ENCODE measurements at regions not wholly inside any gene's neighbourhood (a gene's known extent, or its start where the extent isn't known, plus 50 kb on each side); places are given as distances from the start of the nearest gene placed in this dataset.
"Not testable (repeated sequence)": the region's sequence is repeated elsewhere in the genome, so short reads cannot be mapped to it uniquely, and the experiment has no call there.

DNA sequence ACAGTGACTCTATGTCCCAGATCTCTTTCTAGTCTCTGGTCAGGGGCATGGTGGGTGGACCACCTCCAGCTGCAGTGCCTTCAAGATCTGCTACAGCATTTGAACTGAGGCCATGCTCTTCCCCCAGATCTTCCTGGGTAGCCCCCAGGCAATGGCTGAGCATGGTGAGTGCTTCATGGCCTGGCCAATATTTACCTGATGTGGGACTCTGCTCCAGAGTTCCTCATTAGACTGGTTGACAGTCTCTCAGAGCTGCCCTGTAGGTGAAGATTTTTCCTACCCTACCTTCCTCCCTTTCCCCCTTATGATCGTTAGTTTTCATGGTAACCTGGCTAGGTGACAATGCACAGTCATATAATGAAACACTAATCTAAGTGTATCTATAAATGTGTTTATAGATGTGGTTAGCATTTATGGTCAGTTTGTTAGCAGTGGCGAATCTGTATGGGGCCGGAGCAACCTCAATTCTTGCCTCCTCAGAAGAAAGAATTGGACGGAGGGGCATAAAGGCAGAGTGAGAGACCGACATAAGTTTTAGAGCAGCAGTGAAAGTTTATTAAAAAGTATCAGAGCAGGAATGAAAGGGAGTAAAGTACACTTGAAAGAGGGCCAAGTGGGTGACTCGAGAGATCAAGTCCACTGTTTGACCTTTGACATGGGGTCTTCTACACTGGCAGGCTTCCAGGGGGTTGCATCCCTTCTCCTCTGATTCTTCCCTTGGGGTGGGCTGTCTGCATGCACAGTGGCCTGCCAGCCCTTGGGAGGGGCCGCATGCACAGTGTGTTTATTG, 256.3 kb downstream of the CD83 start:
- DNase-seq: no peak

DNA sequence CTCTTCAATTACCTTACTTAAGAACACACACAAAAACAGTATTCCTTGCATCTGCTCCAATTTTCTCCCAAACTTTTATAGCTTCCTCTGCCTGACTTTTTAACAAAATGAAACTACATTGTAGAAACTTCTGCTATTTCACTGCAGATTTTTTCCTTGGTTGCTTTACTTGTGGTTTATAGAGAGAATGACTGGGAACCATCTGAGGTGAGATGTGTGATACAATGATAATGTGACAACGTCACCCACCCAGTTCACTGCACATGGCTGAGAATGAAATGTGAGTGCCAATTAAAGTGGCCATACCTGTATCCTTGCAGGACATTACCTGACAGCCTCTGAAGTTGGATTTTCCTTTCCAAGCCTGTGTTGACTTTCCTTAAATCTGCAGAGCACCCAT, 258.4 kb downstream of the CD83 start:
- no peak for DNase-seq

DNA sequence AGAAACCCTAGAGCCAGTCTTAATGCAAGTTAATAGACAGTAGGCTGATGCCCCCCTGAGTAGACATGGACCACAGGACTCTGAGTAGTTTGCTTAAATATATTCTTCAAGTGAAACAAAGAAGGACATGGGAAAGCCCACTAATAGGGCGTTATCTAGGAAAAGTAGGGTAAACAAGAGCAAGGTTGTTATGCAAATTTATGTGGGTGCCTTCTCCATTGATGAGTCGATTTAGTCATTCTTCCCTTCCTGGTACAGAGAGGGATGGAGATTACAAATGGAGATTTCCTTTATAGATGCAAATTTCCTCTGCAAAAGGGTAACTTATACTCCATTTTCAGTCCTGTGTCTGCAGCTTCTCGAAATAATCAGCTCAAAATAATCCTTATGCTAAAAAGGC, 262.0 kb downstream of the CD83 start:
- DNase-seq: no peak

DNA sequence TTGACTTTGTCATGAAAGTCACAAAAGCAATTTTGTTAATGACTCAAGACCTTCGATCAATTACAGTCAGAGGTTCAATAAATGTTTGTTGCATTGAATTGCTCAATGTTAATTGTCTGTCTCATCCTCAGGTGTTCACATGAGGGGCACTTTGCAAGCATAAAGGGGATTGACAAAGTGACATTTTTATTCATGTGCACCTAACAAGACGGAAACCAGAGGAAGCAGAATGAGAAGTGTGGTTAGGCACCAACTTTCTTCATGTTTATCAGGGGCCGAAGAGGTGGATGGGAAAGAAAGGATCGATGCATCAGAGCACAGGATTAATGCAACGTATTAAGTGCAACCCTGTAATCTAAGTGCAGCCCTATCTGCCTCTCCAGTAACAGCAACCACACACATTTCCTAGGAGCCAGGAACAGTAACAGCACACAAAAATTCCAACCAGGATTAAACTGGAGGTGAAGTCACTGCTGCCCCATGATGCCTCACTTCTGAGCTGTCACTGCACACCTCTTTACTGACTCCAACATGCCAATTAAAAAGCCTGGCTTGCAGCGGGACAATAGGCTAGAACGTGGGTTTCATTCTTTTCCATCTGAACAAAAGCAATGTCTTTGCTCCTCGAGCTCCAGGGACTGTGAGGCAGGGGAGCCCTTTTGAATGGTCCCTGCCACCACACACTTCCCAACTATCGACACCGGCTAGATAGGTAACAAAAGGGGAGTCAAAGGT, 262.7 kb downstream of the CD83 start:
- no peak for DNase-seq

DNA sequence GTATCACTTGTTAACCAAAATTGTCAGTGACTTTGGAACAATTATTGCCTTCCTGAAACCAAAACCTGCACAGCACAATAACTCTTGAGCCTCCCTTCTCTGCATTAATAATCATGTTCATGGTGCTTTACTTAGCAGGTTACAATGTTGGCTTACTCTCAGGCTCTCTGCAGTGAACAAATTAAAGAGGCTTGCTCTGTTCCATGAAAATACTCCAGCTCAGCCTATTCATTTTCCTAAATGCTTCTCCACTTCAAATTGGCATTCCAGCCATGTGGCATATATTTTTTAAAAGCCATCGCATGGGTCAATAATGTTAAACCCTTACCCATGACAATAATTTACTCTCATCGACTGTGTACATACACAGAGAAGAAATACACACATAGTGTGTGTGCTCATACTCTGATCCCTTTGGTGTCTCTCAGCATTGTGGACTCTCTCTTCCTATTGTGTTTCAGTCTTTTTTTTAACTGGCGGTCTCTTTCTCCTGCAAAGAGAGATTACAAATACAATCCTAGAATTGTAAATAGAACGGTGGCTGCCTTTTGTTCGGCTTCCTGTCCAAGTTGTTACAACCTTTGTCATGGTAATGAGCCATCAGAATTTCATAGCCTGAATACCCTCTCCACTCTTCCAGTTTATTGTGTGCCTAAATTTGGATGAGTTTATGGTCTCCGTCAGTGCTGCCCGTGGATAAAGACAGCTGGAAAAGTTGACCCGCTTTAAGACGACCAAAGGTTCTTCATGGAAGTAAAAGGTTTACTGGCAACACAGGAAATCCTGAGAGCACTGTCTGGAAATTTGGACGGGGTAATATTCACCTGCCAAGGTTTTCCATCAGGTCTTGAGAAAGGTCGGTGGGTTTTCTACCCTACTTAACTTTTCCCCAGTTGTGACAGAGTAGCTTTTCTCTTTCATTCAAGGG, 263.6 kb downstream of the CD83 start:
- DNase-seq: no peak

DNA sequence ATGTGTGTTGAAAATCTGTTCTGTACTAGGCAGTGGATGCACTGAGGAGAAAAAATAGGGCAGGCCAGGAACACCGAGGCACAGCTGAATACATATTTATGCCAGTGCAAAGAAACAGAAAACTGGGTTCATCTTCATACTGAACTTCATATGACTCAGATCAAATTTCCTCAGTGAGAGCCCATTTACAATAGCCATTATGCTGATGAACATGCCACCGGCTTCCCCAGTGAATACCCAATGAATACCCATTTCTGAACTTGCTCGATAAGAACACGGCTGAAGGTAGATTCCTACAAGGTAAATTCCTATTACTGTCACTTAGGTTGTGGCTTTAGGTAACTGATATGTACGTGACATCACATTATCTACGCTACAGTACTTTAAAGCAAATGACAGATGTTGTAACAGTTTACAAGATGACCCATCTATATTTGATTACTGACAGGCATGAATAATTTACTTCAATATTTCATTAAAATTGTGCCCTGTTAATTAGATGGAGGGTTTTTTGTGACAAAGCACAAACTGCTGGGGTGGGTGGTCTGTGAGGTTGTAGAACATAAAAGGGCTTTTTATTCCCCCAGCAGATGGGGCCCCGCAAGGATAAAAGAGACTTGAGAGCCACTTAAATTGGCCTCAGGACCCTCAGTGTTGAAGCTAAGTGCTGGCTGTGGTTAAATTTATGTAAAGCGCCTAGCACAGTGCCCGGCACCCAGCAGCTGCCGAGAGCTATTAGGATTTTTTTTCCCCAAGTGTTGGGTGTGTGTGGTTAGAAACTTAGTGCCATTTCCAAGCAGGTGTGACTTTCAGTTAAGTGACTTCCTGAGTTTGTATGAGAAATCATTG, 264.5 kb downstream of the CD83 start:
- no peak for DNase-seq

DNA sequence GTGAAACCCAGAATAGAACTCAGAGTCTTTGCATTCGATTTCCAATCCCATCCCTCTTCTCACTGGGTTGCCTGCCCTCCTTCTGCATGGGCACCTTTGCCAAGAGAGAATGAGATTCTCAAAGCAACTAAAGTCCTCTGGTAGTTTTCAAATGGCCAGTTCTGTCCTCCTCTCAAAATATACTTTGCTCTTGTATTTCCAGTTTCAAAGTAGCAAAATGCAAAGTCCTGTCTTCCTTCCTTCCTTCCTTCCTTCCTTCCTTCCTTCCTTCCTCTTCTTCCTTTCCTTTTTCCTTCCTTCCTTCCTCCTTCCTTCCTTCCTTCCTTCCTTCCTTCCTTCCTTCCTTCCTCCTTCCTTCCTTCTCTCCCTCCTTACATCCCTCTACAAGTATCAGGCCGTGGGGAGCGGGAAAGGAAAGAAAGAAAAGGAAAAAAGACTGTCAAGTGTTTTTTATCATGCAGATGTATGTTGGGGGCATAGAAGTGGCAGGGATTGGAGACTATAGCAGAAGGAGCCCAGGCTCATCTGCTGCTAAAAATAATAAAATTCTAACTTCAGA, 265.2 kb downstream of the CD83 start:
- DNase-seq: no peak

DNA sequence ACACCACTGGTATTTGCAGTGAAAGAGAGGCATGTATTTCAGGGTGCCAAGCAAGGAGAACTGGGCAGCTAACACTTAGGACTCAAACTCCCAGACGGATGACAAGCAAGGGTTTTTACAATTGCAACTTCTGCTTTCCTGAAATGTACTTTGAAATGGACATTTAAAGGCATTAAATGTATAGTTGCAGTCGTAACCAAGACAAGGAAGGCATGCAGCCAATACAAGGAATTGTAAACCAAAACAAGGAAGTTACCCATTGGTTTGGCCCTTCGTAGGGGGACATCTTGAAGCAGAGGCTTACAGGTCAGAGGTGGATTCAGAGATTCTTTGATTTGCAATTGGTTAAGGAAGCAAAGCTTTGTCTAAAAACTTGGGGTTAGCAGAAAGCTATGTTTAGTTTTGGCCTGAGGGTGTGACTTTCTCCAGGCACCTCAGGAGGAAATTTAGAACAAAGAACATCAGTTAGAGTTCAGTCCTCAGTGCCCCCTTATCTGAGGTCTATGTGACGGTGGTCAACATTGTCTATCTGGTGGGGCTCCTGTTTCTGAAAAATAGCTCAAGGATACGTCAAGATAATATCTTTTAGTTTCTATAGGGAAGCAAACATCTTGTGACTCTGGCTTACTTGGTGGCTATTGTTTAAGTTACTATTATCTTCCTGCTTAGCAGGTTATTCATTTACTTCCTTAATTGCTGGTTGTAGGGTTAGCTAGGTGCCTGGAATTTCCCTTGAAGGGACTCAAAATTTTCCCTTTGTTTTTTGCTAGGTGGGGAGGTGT, 266.0 kb downstream of the CD83 start:
- no peak for DNase-seq

DNA sequence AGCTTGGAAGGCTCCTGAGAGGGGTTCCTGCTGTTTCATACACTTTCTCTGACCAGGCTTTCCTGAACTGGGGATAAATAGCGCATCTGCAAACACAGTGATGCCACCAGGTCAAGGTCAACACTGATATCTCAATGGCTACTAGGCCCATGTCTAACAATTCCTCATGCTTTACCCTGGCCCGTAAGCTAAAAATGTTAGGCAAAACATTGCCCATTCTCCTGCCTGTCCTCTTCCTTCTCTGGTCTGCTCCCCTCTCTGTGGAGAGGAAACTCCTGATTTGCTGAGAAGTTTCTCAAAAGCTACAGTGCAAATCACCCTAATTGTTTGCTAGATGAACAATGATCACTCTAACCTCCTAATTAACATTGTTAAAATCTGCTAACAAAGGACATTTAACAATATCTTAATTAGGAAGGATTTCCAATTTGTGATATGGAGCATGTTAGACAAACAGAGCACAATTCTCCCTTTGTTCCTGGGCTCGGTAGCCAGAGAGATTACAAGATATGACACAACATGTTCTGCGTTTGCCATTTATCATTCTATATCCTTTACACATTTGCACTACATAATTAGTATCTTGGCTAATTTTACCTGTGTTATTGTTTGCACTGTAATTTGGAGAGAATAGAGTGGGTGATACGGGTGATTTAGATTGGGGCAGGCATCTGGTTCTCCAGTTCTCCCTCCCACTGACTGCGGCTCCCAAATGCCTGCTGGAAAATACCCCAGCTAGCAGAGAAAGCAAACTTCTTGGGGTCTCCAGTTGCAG, 266.8 kb downstream of the CD83 start:
- DNase-seq: no peak

DNA sequence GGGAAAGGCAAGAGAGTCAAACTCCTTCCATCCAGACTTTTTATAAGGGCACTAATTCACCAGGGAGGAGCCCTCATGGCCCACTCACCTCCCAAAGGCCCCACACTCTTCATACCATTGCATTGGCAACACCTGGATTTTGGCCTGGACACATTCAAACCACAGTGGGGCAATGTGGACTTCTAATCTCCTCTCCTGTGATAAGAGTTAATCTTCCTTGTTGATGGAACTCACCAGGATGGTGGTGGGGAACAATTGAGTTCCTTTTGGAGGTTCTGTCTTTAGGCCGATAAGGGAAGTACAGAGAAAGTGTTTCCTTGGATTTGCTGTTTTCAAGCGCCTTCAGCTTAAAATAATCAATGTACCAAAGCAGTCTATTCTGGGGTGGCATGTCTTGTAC, 268.7 kb downstream of the CD83 start:
- DNase-seq: no peak

DNA sequence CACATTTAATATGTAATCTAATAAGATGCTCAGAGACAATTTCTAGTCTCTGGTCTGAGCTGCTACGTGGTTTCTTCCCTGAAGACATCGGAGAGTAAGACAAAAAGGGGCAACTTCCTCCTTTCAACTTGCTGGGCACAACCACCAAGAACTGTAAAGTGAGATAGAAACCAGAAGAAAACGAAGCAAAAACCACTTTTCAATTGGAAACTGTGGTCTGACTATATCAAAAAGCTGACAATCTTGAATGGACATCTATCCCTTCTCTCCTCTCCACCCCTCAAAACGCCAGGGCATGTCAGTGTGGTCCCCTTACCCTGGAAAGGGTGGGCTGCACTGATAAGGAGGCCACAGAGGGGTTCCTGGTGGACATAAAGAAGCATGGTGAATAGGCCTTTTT, 269.1 kb downstream of the CD83 start:
- no peak for DNase-seq

DNA sequence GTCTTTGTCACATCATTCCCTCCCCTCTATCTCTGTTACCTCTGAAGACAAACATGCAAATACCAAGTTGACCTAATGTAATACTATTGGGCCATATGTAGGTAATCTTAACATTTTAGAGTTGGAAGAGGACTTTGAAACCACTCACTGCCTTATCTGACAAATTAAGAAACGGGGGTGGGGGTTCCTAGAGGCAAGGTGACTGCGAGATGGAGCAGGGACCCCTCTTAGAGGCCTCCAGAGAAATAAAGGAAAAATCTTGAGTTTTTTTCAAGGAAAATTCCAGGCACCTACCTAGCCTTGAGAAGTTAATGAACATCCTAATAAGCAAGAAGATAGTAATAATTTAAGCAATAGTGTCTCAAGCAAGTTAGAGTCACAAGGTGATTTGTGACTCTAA, 270.8 kb downstream of the CD83 start:
- DNase-seq: no peak

DNA sequence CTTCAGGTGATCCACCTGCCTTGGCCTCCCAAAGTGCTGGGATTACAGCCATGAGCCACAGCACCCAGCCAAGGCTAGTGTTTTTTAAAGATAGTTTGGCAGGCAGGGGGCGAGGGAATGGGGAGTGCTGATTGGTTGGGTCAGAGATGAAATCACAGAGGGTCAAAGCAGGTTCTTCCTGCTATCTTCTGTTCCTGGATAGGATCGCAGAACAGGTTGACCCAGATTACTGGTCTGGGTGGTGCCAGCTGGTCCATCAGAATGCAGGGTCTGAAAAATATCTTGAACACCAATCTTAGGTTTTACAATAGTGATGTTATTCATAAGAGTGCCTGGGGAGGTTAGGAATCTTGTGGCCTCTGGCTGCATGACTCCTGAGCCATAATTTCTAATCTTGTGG, 272.2 kb downstream of the CD83 start:
- not testable (repeated sequence) for DNase-seq

DNA sequence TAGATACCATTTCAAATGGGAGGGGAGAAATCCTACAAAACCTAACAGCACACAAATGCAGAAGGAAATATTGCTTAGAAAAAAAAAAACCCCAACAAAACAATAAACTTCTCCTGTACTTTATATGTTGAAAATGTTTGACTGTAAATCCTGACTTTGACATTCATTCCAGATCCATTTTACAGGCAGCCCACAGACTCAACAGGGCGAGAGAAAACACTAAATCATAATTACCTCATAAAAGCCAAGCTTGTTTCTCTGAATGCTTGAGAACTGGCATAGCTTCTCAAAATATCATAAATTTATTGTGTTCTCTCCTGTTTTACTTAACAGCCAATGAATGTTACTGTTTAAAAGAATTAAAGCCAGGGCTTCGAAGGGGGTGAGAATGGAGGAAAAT, 273.2 kb downstream of the CD83 start:
- no peak for DNase-seq

DNA sequence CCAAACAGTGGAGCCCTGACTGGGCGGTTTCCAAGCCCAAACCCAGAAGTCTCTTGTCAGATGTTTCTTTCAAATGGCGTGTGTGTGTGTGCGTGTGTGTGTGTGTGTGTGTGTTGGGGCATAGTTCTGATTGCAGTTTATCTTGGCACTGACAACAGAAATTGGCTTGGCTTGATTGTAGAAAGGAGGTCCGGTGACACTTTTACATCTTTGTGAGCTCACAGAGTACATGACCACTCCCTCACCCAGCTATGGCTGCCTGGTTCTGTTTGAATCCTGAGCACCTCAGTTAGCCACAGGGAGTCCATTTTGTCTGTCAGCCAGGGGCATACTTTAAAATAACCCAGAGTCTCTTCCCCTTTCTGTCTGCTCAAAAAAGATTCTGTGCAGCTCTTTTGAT, 276.3 kb downstream of the CD83 start:
- no peak for DNase-seq

DNA sequence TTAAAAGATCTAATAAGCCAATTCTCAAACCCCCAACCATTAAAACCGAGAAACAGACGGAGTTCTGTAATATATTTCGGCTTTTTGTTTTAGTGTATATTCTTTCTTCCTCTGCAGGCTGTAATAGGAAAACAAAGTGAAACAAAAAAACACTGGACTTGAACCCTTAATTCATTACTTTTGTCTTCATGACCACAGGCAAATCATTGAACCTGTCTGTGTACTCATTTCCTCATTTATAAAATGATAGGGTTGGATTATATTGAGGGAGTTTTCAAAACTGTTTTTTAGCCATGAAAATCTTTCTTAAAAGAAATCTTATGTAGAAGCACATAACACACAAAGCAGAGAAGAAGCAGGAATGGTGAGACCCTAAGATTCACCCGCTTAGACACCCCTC, 278.8 kb downstream of the CD83 start:
- DNase-seq: no peak

DNA sequence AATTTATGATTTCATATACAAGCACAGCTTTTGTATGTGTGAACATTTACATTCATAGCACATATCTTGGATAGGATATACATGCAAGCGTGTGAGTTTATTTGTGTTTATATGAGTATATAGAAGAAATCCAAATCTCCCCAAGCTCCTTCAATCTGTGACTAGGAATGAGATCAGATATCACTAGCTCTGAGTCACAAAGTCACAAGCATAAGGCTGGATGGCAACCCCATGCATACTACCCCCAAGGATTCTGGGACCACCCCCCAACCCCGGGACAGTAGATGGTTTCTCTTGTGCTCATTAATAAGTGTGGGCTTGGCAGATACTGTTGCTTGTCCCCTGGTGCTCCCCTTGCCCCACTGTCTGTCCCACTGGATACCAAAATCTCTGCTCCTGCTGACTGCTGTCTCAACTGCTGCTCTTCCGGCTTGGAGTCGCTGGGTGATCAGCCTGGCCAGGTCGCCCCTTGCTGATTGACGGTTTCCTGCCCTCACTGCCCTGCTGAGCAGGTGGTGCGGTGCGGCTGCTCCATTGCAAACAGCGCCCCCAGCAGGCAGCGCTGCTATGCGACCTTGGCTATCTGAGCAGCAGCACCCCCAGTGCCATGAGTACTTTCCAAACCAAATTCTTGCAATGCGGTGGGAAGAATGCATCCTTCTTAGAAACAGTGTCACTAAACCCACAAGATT, 279.4 kb downstream of the CD83 start:
- no peak for DNase-seq

DNA sequence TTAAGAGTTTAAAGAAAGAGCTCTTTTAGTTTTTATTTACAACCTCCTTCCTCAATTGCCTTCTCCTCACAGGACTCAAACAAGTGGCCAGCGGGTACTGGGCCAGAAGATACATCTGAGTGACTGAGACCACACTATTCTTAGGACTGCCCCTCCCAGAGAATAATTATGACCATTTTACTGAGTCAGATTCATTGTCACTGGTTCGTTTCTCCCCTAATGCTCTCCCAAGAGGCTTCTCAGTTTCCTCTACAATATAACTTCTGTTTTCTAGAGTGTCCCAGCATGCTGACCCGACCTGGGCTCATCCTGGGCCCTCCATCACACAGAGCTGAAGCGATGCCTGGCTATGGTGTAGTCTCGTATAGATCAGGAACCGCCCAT, 279.9 kb downstream of the CD83 start:
- DNase-seq: no peak

DNA sequence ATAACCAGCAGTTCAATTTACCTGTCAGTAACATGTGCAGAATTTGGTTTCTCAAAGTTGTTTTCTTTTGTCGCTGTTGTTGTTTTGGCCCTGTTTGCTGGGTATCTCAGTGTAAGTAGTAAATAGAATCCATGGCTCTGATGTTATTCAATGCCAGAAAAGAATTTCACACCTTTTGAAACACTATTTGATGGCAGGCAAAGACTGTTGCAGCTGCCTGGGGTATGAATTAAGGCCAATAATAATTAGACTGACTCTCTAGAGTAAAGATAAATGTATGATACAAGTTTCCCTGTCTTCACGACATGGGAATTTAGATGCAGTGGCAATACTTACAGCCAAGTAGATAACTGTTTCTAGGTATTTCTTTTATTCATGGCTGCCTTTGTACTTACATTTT, 281.4 kb downstream of the CD83 start:
- no peak for DNase-seq

DNA sequence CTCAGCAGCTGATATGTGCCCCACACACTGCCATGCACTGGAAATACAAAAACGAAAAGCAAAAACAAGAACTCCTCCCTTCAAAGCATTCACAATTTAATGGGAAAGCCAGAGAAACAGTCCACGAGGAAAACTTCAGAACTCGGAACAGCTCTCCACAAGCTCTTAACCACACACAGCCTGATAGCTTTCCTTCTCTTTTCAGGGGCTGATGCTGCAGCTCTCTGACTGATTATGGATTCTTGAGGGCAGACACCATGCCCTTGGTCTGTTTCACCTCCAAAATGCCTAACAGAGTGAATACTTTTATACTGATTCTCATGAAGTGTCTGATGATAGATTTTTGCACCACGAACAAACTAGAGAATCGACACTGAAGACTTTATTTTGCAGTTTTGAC, 282.1 kb downstream of the CD83 start:
- DNase-seq: no peak
